ENCODE measurements at regions not wholly inside any gene's neighbourhood (a gene's known extent, or its start where the extent isn't known, plus 50 kb on each side); places are given as distances from the start of the nearest gene placed in this dataset.
A peak's percentile ranks its signal among the peaks of the same experiment; 100 is the strongest.

GRCh38 chr2:155377266-155377680, 678.8 kb downstream of the KCNJ3 start:
- peak; percentile 68 for TF ChIP-seq CTCF (conservative IDR thresholded peaks at IDR 0.05; ENCODE audit: low read depth, low read length)
- no peak for TF ChIP-seq EZH2 (IDR thresholded peaks at IDR 0.05; ENCODE audit: low read length, unreplicated experiment)
- TF ChIP-seq EZH2phosphoT487 (IDR thresholded peaks at IDR 0.05; ENCODE audit: borderline replicate concordance, low read length), result no peak
